CD4-positive, alpha-beta memory T cell (primary cell): ENCODE measurements at regions not wholly inside any gene's neighbourhood (a gene's known extent, or its start where the extent isn't known, plus 50 kb on each side); places are given as distances from the start of the nearest gene placed in this dataset.

Source experiments
- CTCF ChIA-PET: fragments of 350-600 bp; sonication (Branson Sonifier 250); formaldehyde crosslinking; loops from one replicate; lab custom pipeline; 2021; ENCODE audit warnings: inconsistent platforms; ENCODE audit not compliant: partially characterized antibody; lab: Charles Lee
- POLR2A ChIA-PET: fragments of 350-600 bp; sonication (Branson Sonifier 250); formaldehyde crosslinking; loops from one replicate; lab custom pipeline; 2021; ENCODE audit not compliant: partially characterized antibody; lab: Charles Lee
- DNase-seq, 5 donors: peaks; one replicate each; pipeline versions ENCODE4 v3.0.0 to v3.0.0-alpha.2; 2020 to 2022; ENCODE audit warnings: mixed read lengths in 1 of 5
- H3K27ac ChIP-seq: one replicate; pipeline ENCODE4 v1.7.0; 2013; ENCODE audit warnings: low read depth, low read length
- H3K27me3 ChIP-seq: 2 replicates; pipeline ENCODE4 v1.7.0; 2013; ENCODE audit warnings: mild to moderate bottlenecking, low read length, moderate library complexity; ENCODE audit not compliant: insufficient read depth
- H3K36me3 ChIP-seq: 2 replicates; pipeline ENCODE4 v1.7.0; 2013; ENCODE audit warnings: mild to moderate bottlenecking, low read length, moderate library complexity; ENCODE audit not compliant: insufficient read depth
- H3K4me1 ChIP-seq: 2 replicates; pipeline ENCODE4 v1.7.0; 2013; ENCODE audit warnings: mild to moderate bottlenecking, low read length, moderate library complexity; ENCODE audit not compliant: insufficient read depth
- H3K4me3 ChIP-seq, 2 donors: one replicate each; pipeline ENCODE4 v1.7.0; 2013; ENCODE audit warnings: low read length in 2 of 2, mild to moderate bottlenecking in 1 of 2
- H3K9me3 ChIP-seq, 2 donors: one replicate each; pipeline ENCODE4 v1.7.0; 2013; ENCODE audit warnings: low read length in 2 of 2, control low read depth in 1 of 2; ENCODE audit not compliant: control insufficient read depth in 1 of 2
- H3K27ac Mint-ChIP-seq, 7 donors: one replicate each; pipeline ENCODE4 v1.8.0; 2020 to 2021; ENCODE audit warnings: mixed read lengths in 7 of 7, mild to moderate bottlenecking in 6 of 7, inconsistent platforms in 3 of 7, moderate library complexity in 3 of 7
- H3K27me3 Mint-ChIP-seq, 2 donors: one replicate each; pipeline ENCODE4 v1.8.0; 2020 to 2021; ENCODE audit warnings: mixed read lengths in 2 of 2
- H3K36me3 Mint-ChIP-seq, 2 donors: one replicate each; pipeline ENCODE4 v1.8.0; 2020 to 2021; ENCODE audit warnings: mixed read lengths in 2 of 2, inconsistent platforms in 1 of 2, mild to moderate bottlenecking in 1 of 2
- H3K4me1 Mint-ChIP-seq, 4 donors: one replicate each; pipeline ENCODE4 v1.8.0; 2020 to 2021; ENCODE audit warnings: mixed read lengths in 4 of 4, mild to moderate bottlenecking in 1 of 4
- H3K4me3 Mint-ChIP-seq, 8 donors: one replicate each; pipeline ENCODE4 v1.8.0; 2020 to 2021; ENCODE audit warnings: mixed read lengths in 8 of 8, mild to moderate bottlenecking in 7 of 8, moderate library complexity in 6 of 8, inconsistent platforms in 3 of 8
- H3K9me3 Mint-ChIP-seq, 8 donors: one replicate each; pipeline ENCODE4 v1.8.0; 2020 to 2021; ENCODE audit warnings: mixed read lengths in 8 of 8, mild to moderate bottlenecking in 5 of 8, inconsistent platforms in 3 of 8, moderate library complexity in 1 of 8
- intact Hi-C: fragments of 100-400 bp; cut with micrococcal nuclease; formaldehyde crosslinking; loops from one replicate; pipeline ENCODE4 v1.15.1; 2023

GRCh38 chr3:107978131-107979055, 112.4 kb downstream of the CD47 start:
- Mint-ChIP-seq H3K27me3 (no peaks in the 10 kb centered on the region), H3K9me3 (no peaks in the 10 kb centered on the region), H3K27ac (peak overlapping the region; percentile 14 to 86 (median 63)), H3K4me1 (peaks cover 60 to 87% (median 76%) of the 10 kb centered on the region in 4 donors), H3K36me3 (no peaks in the 10 kb centered on the region), H3K4me3 (peak overlapping the region; percentile 12 to 82 (median 72))
- Histone ChIP-seq H3K27me3 (no peaks in the 10 kb centered on the region), H3K4me1 (peaks cover 59% of the 10 kb centered on the region), H3K36me3 (no peaks in the 10 kb centered on the region), H3K4me3 (peak overlapping the region; percentile 13 to 18), H3K9me3 (no peaks in the 10 kb centered on the region), H3K27ac (no peak overlapping the region)
- intact Hi-C loops = loop anchor here (10.0 kb wide), 1 partner anchor 846 kb away; the partner anchor contains the start of gene TRAT1
- peak in 4 of 5 donors; percentile 27 to 40 (median 30) for DNase-seq
- CTCF ChIA-PET = interaction anchor here (1.0 to 3.8 kb wide), 6 partner anchors 7 to 246 kb away, joined by 3 to 17 read pairs (median 4); no protein-coding TSS in a partner anchor
- POLR2A ChIA-PET = interaction anchor here (0.7 to 8.3 kb wide), 9 partner anchors 8 to 149 kb away, joined by 3 to 67 read pairs (median 5); no protein-coding TSS in a partner anchor

GRCh38 chr3:107977221-107978130, 113.4 kb downstream of the CD47 start:
- H3K4me3 ChIP-seq = no peak overlapping the region
- ChIA-PET POLR2A (interaction anchor here (1.0 to 8.3 kb wide), 2 partner anchors 9 to 12 kb away, joined by 3 to 67 read pairs; no protein-coding TSS in a partner anchor), CTCF (interaction anchor here (1.0 to 3.9 kb wide), 6 partner anchors 8 to 112 kb away, joined by 3 to 18 read pairs (median 8); no protein-coding TSS in a partner anchor)
- Mint-ChIP-seq H3K27me3 (no peaks in the 10 kb centered on the region), H3K4me3 (peak overlapping the region in 7 of 8 donors; percentile 25 to 75 (median 72)), H3K27ac (peak overlapping the region; percentile 20 to 87 (median 73)), H3K9me3 (peaks cover 0 to 3% (median 0%) of the 10 kb centered on the region in 8 donors), H3K36me3 (no peaks in the 10 kb centered on the region), H3K4me1 (peaks cover 65 to 95% (median 79%) of the 10 kb centered on the region in 4 donors)
- no peak for DNase-seq
- H3K36me3 ChIP-seq = no peaks in the 10 kb centered on the region
- intact Hi-C loops = loop anchor here (10.0 kb wide), 1 partner anchor 847 kb away; the partner anchor contains the start of gene TRAT1
- H3K9me3 ChIP-seq = no peaks in the 10 kb centered on the region
- H3K27me3 ChIP-seq = no peaks in the 10 kb centered on the region
- peaks cover 59% of the 10 kb centered on the region for H3K4me1 ChIP-seq
- H3K27ac ChIP-seq = no peak overlapping the region

DNA sequence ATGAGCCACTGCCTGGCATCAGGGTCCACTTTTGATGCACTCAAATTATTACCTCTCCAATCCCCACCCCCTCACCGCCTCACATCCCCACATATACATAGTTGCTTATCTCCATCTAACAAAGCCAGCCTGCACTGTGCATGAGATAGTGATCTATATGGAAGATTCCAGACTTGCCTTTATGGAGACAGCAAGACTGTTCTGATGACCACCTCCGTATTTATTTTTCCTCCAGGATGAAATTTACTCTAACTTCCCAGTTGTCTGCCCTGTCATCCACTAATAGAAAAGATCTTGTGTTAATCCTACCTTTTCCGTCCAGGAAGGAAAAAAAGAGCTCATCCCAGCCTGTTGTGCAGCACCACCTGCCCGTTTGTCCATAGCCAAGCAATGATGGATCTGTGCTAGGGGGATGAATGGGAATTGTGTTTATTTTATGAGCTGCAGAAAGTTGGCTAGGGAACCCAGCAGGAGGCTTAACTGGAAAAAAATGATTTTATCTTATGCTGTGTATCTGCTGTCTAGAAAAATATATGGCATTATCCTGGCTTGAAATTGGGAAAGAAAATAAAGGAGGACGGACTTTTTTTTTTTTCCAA, 114.5 kb downstream of the CD47 start:
- H3K4me3 ChIP-seq = no peak overlapping the region
- Mint-ChIP-seq H3K4me1 (peaks cover 63 to 85% (median 71%) of the 10 kb centered on the region in 4 donors), H3K4me3 (peak overlapping the region; percentile 42 to 83 (median 78)), H3K9me3 (peaks cover 0 to 3% (median 0%) of the 10 kb centered on the region in 8 donors), H3K27me3 (no peaks in the 10 kb centered on the region), H3K27ac (peak overlapping the region; percentile 20 to 90 (median 83)), H3K36me3 (no peaks in the 10 kb centered on the region)
- DNase-seq = no peak
- H3K4me1 ChIP-seq = peaks cover 59% of the 10 kb centered on the region
- POLR2A ChIA-PET = interaction anchor here (1.7 to 8.3 kb wide), 3 partner anchors 11 to 114 kb away, joined by 4 to 67 read pairs (median 5); no protein-coding TSS in a partner anchor
- no peak overlapping the region for H3K27ac ChIP-seq
- intact Hi-C loops = loop anchor here (10.0 kb wide), 1 partner anchor 848 kb away; the partner anchor contains the start of gene TRAT1
- CTCF ChIA-PET = interaction anchor here (0.7 to 3.9 kb wide), 9 partner anchors 10 to 113 kb away, joined by 3 to 18 read pairs (median 4); no protein-coding TSS in a partner anchor
- H3K9me3 ChIP-seq = no peaks in the 10 kb centered on the region
- H3K27me3 ChIP-seq = no peaks in the 10 kb centered on the region
- H3K36me3 ChIP-seq = no peaks in the 10 kb centered on the region

DNA sequence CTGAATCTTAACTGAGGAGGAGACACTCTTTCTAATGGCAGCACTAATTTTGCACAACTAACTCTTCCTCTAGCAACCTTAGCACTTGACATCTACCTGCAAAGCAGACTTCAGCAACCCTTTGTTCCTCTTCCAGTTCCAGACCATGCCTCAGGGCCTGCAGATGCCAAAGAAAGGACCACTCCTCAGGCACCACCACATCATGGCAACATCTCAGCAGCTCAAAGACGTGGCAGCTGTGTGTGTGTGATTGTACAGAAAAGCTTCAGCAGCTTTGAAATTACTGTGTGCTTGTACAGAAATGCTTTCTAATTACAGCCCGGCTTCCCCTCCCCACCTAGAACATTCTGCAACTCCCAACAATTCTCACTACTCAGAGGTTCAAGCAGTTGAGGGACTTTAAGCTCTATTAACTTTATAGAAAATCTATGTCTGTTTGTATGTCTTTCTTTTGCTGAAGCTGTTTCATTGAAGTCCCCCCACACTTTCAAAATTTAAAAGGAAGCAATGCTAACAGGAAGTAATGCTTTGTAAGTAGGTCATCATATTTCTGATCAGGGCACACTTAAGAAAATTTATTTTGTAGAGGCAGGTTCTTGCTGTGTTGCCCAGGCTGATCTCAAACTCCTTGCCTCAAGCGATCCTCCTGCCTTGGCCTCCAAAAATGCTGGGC, 115.2 kb downstream of the CD47 start:
- Mint-ChIP-seq H3K4me1 (peaks cover 58 to 85% (median 69%) of the 10 kb centered on the region in 4 donors), H3K27ac (peak overlapping the region; percentile 73 to 90 (median 83)), H3K36me3 (no peaks in the 10 kb centered on the region), H3K4me3 (peak overlapping the region; percentile 42 to 83 (median 78)), H3K27me3 (no peaks in the 10 kb centered on the region), H3K9me3 (peaks cover 0 to 3% (median 0%) of the 10 kb centered on the region in 8 donors)
- POLR2A ChIA-PET = interaction anchor here (0.9 to 8.3 kb wide), 4 partner anchors 11 to 114 kb away, joined by 3 to 67 read pairs (median 4); no protein-coding TSS in a partner anchor
- H3K9me3 ChIP-seq = no peaks in the 10 kb centered on the region
- intact Hi-C loops = loop anchor here (1.0 to 10.0 kb wide), 2 partner anchors 48 to 849 kb away; partner anchors contain the start of gene TRAT1
- H3K36me3 ChIP-seq = no peaks in the 10 kb centered on the region
- no peaks in the 10 kb centered on the region for H3K27me3 ChIP-seq
- peaks cover 59% of the 10 kb centered on the region for H3K4me1 ChIP-seq
- no peak overlapping the region for H3K27ac ChIP-seq
- CTCF ChIA-PET = interaction anchor here (0.7 to 3.9 kb wide), 6 partner anchors 10 to 48 kb away, joined by 3 to 18 read pairs (median 5); no protein-coding TSS in a partner anchor
- H3K4me3 ChIP-seq = peak overlapping the region in 1 of 2 donors; percentile 13
- DNase-seq = peak in 4 of 5 donors; percentile 19 to 39 (median 24)

DNA sequence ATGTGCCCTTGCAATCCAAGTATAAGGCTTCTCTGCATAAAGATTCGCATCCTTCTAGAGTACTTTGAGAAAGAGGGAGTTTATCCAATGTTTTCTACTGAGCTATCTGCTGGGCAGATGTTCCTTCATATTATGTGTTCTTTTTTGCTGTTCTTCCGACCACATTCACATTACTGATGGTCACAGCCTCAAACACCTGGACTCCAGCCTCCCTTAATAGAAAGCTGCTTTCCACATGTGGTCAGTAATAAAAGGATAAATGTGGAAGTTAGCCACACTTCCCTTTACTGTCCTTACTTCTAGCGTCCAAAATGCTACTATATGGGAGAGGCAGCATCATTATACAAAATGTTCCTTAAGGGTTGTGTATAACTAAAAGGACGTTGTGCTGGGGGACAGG, 116.9 kb downstream of the CD47 start:
- H3K9me3 Mint-ChIP-seq = peaks cover 0 to 3% (median 0%) of the 10 kb centered on the region in 8 donors

More for the DNA sequence above, 116.9 kb downstream of the CD47 start:
- no peak overlapping the region for H3K4me3 ChIP-seq
- no peaks in the 10 kb centered on the region for H3K27me3 ChIP-seq
- no peak overlapping the region for H3K27ac ChIP-seq
- Mint-ChIP-seq H3K36me3 (no peaks in the 10 kb centered on the region), H3K4me3 (no peak overlapping the region), H3K27ac (no peak overlapping the region), H3K4me1 (peaks cover 54 to 83% (median 62%) of the 10 kb centered on the region in 4 donors), H3K27me3 (no peaks in the 10 kb centered on the region)
- ChIA-PET CTCF (interaction anchor here (0.7 to 3.9 kb wide), 2 partner anchors 15 to 46 kb away, joined by 3 to 18 read pairs; no protein-coding TSS in a partner anchor), POLR2A (interaction anchor here (8.3 kb wide), 1 partner anchor 13 kb away, joined by 67 read pairs; no protein-coding TSS in a partner anchor)
- intact Hi-C loops = loop anchor here (10.0 kb wide), 1 partner anchor 851 kb away; the partner anchor contains the start of gene TRAT1
- H3K9me3 ChIP-seq = no peaks in the 10 kb centered on the region
- DNase-seq = no peak
- peaks cover 47% of the 10 kb centered on the region for H3K4me1 ChIP-seq
- no peaks in the 10 kb centered on the region for H3K36me3 ChIP-seq
